SU-DHL-6 (cell line): ENCODE measurements at regions not wholly inside any gene's neighbourhood (a gene's known extent, or its start where the extent isn't known, plus 50 kb on each side); places are given as distances from the start of the nearest gene placed in this dataset.

Experiments
- H2AFZ ChIP-seq: fragments of 200-600 bp; sonication (generic); 2 replicates; pipeline ENCODE4 v1.6.1; 2014; ENCODE audit warnings: low read depth, mild to moderate bottlenecking, moderate library complexity, mixed read lengths, antibody characterized with exemption, low read length; ENCODE audit not compliant: severe bottlenecking
- H3F3A ChIP-seq: fragments of 200-600 bp; shearing (Covaris generic); 2 replicates; pipeline ENCODE4 v1.6.0; 2016; ENCODE audit warnings: antibody characterized with exemption, mild to moderate bottlenecking; ENCODE audit not compliant: insufficient read depth
- H3K27ac ChIP-seq: fragments of 200-600 bp; sonication (generic); 2 replicates; pipeline ENCODE4 v1.5.1; 2016; ENCODE audit warnings: low read depth, mild to moderate bottlenecking, low read length, moderate library complexity, mixed read lengths
- H3K27me3 ChIP-seq: fragments of 200-600 bp; sonication (generic), shearing (Covaris generic); 2 replicates; pipeline ENCODE4 v1.6.0; 2014; ENCODE audit warnings: mild to moderate bottlenecking, low read length
- H3K36me3 ChIP-seq: fragments of 200-600 bp; sonication (generic); 2 replicates; pipeline ENCODE4 v1.6.1; 2014; ENCODE audit warnings: mild to moderate bottlenecking, low read length, mixed read lengths
- H3K4me2 ChIP-seq: fragments of 300-600, 200-600 bp; shearing (Covaris generic), sonication (generic); 2 replicates; pipeline ENCODE4 v1.6.0; 2014; ENCODE audit warnings: low read length, low read depth, mild to moderate bottlenecking; ENCODE audit not compliant: poor library complexity, severe bottlenecking
- H3K4me3 ChIP-seq: fragments of 200-600 bp; sonication (generic); 2 replicates; pipeline ENCODE4 v1.5.1; 2014; ENCODE audit warnings: antibody characterized with exemption, low read length, mild to moderate bottlenecking, mixed read lengths; ENCODE audit not compliant: insufficient read depth, poor library complexity, severe bottlenecking
- H3K79me2 ChIP-seq: fragments of 200-600 bp; sonication (generic); 2 replicates; pipeline ENCODE4 v1.6.1; 2014; ENCODE audit warnings: mild to moderate bottlenecking, low read length, moderate library complexity; ENCODE audit not compliant: insufficient read depth
- H3K9ac ChIP-seq: fragments of 200-600 bp; sonication (generic); 2 replicates; pipeline ENCODE4 v1.7.0; 2014; ENCODE audit warnings: mild to moderate bottlenecking, low read length
- H3K9me2 ChIP-seq: fragments of 200-600 bp; sonication (generic); replicated peaks from 2 replicates; pipeline ENCODE4 v1.6.1; 2014; ENCODE audit warnings: low read length; ENCODE audit not compliant: insufficient read depth
- H3K9me3 ChIP-seq: fragments of 200-600 bp; sonication (generic); 2 replicates; pipeline ENCODE4 v1.6.1; 2014; ENCODE audit warnings: low read length, mixed read lengths; ENCODE audit not compliant: insufficient read depth
- H4K20me1 ChIP-seq: fragments of 200-600 bp; sonication (generic); 2 replicates; pipeline ENCODE4 v1.6.1; 2014; ENCODE audit warnings: low read depth, mild to moderate bottlenecking, antibody characterized with exemption, low read length, moderate library complexity, mixed read lengths
- EZH2phosphoT487 ChIP-seq: fragments of 200-600 bp; sonication (generic), shearing (Covaris generic); conservative IDR thresholded peaks from 2 replicates; pipeline ENCODE4 v1.6.1; 2018; ENCODE audit warnings: mild to moderate bottlenecking, antibody characterized with exemption, low read length, moderate library complexity, mixed read lengths
- TF ChIP-seq, protein P1 (sequence below): fragments of 200-600 bp; sonication (generic); IDR thresholded peaks from one replicate; pipeline ENCODE4 v1.5.1; 2017; ENCODE audit warnings: antibody characterized with exemption, mild to moderate bottlenecking, low read length, moderate library complexity; ENCODE audit not compliant: insufficient read depth, poor library complexity, severe bottlenecking

DNA sequence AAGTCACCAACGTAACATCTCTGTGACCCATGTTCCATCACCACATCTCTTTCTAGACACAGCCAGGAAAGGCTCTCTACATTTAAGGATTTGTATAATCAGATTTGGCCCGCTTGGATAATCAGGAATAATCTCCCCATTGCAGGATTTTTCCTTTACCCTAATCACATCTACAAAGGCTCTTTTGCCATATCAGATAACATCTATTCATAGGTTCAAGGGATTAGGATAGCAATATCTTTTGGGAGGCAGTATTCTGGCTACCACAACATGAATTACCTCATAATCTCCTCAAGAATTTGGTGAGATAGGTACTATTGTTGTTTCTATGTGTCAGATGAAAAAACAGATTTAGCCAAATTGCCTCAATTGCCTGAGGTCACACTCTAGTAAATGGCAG lies 142.8 kb upstream of the UBASH3B start:
- Histone ChIP-seq H3K27me3 (no peaks in the 10 kb centered on the region), H3K79me2 (no peaks in the 10 kb centered on the region), H3K9me2 (no peaks in the 10 kb centered on the region), H3K9me3 (no peaks in the 10 kb centered on the region), H3K27ac (no peak overlapping the region), H3K4me3 (no peak overlapping the region), H3F3A (no peaks in the 10 kb centered on the region), H4K20me1 (no peaks in the 10 kb centered on the region), H3K4me2 (no peak overlapping the region), H3K9ac (no peak overlapping the region), H3K36me3 (no peaks in the 10 kb centered on the region), H2AFZ (no peak overlapping the region)
- TF ChIP-seq, protein P1, sequence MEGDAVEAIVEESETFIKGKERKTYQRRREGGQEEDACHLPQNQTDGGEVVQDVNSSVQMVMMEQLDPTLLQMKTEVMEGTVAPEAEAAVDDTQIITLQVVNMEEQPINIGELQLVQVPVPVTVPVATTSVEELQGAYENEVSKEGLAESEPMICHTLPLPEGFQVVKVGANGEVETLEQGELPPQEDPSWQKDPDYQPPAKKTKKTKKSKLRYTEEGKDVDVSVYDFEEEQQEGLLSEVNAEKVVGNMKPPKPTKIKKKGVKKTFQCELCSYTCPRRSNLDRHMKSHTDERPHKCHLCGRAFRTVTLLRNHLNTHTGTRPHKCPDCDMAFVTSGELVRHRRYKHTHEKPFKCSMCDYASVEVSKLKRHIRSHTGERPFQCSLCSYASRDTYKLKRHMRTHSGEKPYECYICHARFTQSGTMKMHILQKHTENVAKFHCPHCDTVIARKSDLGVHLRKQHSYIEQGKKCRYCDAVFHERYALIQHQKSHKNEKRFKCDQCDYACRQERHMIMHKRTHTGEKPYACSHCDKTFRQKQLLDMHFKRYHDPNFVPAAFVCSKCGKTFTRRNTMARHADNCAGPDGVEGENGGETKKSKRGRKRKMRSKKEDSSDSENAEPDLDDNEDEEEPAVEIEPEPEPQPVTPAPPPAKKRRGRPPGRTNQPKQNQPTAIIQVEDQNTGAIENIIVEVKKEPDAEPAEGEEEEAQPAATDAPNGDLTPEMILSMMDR = no peak
- no peak for TF ChIP-seq EZH2phosphoT487

DNA sequence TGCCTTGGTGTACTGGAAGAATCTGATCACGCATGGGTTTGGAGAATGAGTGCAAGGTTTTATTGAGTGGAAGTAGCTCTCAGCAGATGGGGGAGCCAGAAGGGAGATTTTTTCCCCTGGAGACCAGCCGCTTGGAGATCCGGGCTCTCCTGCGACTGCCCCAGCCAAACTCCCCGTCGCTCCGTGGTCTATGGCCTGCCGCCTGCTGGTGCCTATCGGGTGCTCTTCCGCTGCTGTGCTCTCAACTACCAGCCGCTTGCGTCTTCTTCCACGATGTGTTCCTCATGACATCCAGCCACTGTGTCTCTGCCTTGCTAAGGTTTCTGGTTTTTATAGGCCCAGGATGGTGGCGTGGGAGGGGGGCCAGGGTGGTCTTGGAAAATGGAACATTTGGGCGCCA lies 145.6 kb upstream of the UBASH3B start:
- no peaks in the 10 kb centered on the region for H4K20me1 ChIP-seq
- no peaks in the 10 kb centered on the region for H3K27me3 ChIP-seq
- H3K4me3 ChIP-seq = no peak overlapping the region
- no peak overlapping the region for H3K27ac ChIP-seq
- H3K36me3 ChIP-seq = no peaks in the 10 kb centered on the region
- no peak overlapping the region for H3K9ac ChIP-seq
- no peak overlapping the region for H3K4me2 ChIP-seq
- no peaks in the 10 kb centered on the region for H3K79me2 ChIP-seq
- TF ChIP-seq, protein P1 = no peak
- TF ChIP-seq EZH2phosphoT487 = no peak
- no peaks in the 10 kb centered on the region for H3K9me3 ChIP-seq
- H3F3A ChIP-seq = no peaks in the 10 kb centered on the region
- no peaks in the 10 kb centered on the region for H3K9me2 ChIP-seq
- H2AFZ ChIP-seq = no peak overlapping the region

DNA sequence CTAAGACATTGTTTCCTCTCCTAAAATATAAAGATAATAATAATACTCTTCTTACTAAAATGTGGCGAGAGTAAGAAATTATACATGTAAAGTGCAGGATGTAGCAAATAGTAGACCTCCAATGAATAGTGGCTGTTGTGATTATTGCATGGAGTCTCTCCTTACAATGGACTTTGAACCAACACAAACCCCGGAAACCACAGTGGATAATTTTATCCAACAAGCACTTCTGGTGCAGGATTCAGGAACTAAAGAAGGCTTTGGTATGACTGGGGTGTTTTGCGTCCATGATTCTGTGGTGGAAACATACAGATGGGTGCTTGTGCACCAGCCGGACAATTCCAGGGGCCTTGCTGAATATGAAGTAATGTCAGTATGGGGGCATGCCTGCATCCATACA lies 146.4 kb upstream of the UBASH3B start:
- H3K4me2 ChIP-seq = no peak overlapping the region
- no peaks in the 10 kb centered on the region for H3K9me3 ChIP-seq
- H3K4me3 ChIP-seq = no peak overlapping the region
- no peaks in the 10 kb centered on the region for H3F3A ChIP-seq
- no peak overlapping the region for H3K9ac ChIP-seq
- H3K27me3 ChIP-seq = no peaks in the 10 kb centered on the region
- no peak overlapping the region for H3K27ac ChIP-seq
- H3K9me2 ChIP-seq = no peaks in the 10 kb centered on the region
- H3K79me2 ChIP-seq = no peaks in the 10 kb centered on the region
- no peak overlapping the region for H2AFZ ChIP-seq
- TF ChIP-seq, protein P1 = no peak
- TF ChIP-seq EZH2phosphoT487 = no peak
- H4K20me1 ChIP-seq = no peaks in the 10 kb centered on the region
- H3K36me3 ChIP-seq = no peaks in the 10 kb centered on the region
